GM12878 (cell line): ENCODE measurements at regions not wholly inside any gene's neighbourhood (a gene's known extent, or its start where the extent isn't known, plus 50 kb on each side); places are given as distances from the start of the nearest gene placed in this dataset.

Experiments
- ATAC-seq: fragments of 200-7000 bp; cut with Tn5 transposase; 3 replicates; pipeline ENCODE4 v1.9.1; 2020; ENCODE audit warnings: mild to moderate bottlenecking, moderate library complexity
- BruUV-seq: library from RNA; stranded (reverse); fragments of 400-500 nt; replicated peaks from 2 replicates; lab custom pipeline; 2021; lab: Mats Ljungman, UMichigan
- CTCF ChIA-PET: fragments of 300-600 bp; sonication (Branson Sonifier 250); formaldehyde crosslinking; extraction: SDS; loops from one replicate; lab custom pipeline; 2021; ENCODE audit warnings: inconsistent platforms; lab: Yijun Ruan, JAX
- POLR2A ChIA-PET: fragments of 350-600 bp; formaldehyde crosslinking; extraction: SDS; loops from one replicate; lab custom pipeline; 2021; ENCODE audit warnings: inconsistent platforms; lab: Charles Lee
- RAD21 ChIA-PET: fragments of 300-600 bp; sonication (Branson Sonifier 250); formaldehyde crosslinking; loops from one replicate; lab custom pipeline; 2023; ENCODE audit warnings: antibody characterized with exemption; ENCODE audit not compliant: unreplicated experiment; lab: Charles Lee
- SMC1A ChIA-PET: fragments of 300-600 bp; sonication (Branson Sonifier 250); formaldehyde crosslinking; loops from one replicate; lab custom pipeline; 2023; ENCODE audit not compliant: unreplicated experiment, uncharacterized antibody; lab: Charles Lee
- DNase-seq: peaks from one replicate; pipeline ENCODE4 v3.0.0-alpha.2; 2011; ENCODE audit warnings: low read depth, low spot score
- FAIRE-seq: peaks from 3 replicates; lab custom pipeline; 2011; peaks lifted over from hg19 to GRCh38; lab: Jason Lieb, UNC
- H2AFZ ChIP-seq: 2 replicates; pipeline ENCODE4 v1.6.0; 2011; ENCODE audit warnings: low read depth, low read length, control low read depth; ENCODE audit not compliant: control insufficient read depth
- H3K27ac ChIP-seq: 2 replicates; pipeline ENCODE4 v1.5.1; 2011; ENCODE audit warnings: control low read depth; ENCODE audit not compliant: control insufficient read depth, insufficient read depth
- H3K27me3 ChIP-seq, 2 experiments: replicated peaks in 1 of 2; 2 replicates each; pipeline versions ENCODE4 v1.6.0 to v1.6.1; 2011; ENCODE audit warnings: low read length in 1 of 2; ENCODE audit not compliant: control insufficient read depth in 2 of 2, insufficient read depth in 2 of 2
- H3K36me3 ChIP-seq, 2 experiments: 2 replicates each; pipeline ENCODE4 v1.5.1; 2011; ENCODE audit warnings: low read length in 1 of 2; ENCODE audit not compliant: control insufficient read depth in 2 of 2, insufficient read depth in 2 of 2
- H3K4me1 ChIP-seq: 2 replicates; pipeline ENCODE4 v1.6.1; 2011; ENCODE audit warnings: mild to moderate bottlenecking, low read length, moderate library complexity, mixed read lengths; ENCODE audit not compliant: control insufficient read depth, insufficient read depth
- H3K4me2 ChIP-seq: 2 replicates; pipeline ENCODE4 v1.6.0; 2011; ENCODE audit warnings: control low read depth; ENCODE audit not compliant: control insufficient read depth, insufficient read depth
- H3K4me3 ChIP-seq: fragments of 200-600 bp; sonication (generic); 2 replicates; pipeline ENCODE4 v1.5.1; 2016
- H3K79me2 ChIP-seq: 2 replicates; pipeline ENCODE4 v1.6.0; 2011; ENCODE audit warnings: low read length; ENCODE audit not compliant: control insufficient read depth, insufficient read depth
- H3K9ac ChIP-seq: 2 replicates; pipeline ENCODE4 v1.8.0; 2011; ENCODE audit warnings: low read length, control low read depth, mixed read lengths; ENCODE audit not compliant: control insufficient read depth, insufficient read depth
- H3K9me3 ChIP-seq: replicated peaks from 3 replicates; pipeline ENCODE4 v1.5.1; 2011; ENCODE audit warnings: mild to moderate bottlenecking, low read length; ENCODE audit not compliant: control insufficient read depth, insufficient read depth
- H4K20me1 ChIP-seq: 2 replicates; pipeline ENCODE4 v1.6.0; 2011; ENCODE audit not compliant: control insufficient read depth, insufficient read depth
- BACH1 ChIP-seq: fragments of 450-650 bp; IDR thresholded peaks from 2 replicates; pipeline ENCODE4 v1.6.1; 2017; ENCODE audit warnings: mild to moderate bottlenecking, borderline replicate concordance
- BHLHE40 ChIP-seq, 2 experiments: fragments of 450-650 bp in 1 of 2; IDR thresholded peaks; 2 replicates each; pipeline ENCODE4 v1.6.1; 2011 to 2017; ENCODE audit warnings: low read depth in 2 of 2, borderline replicate concordance in 1 of 2, improper control_type of control experiment in 1 of 2, low read length in 1 of 2, mild to moderate bottlenecking in 1 of 2
- CHD1 ChIP-seq: IDR thresholded peaks from 2 replicates; pipeline ENCODE4 v1.6.1; 2012; ENCODE audit warnings: low read depth, low read length, improper control_type of control experiment
- ELK1 ChIP-seq: IDR thresholded peaks from 2 replicates; pipeline ENCODE4 v1.6.1; 2012; ENCODE audit warnings: low read depth, low read length, improper control_type of control experiment
- HDAC2 ChIP-seq: fragments of 200-600 bp; sonication (generic); IDR thresholded peaks from 2 replicates; pipeline ENCODE4 v1.6.1; 2017
- RAD21 ChIP-seq: IDR thresholded peaks from 2 replicates; pipeline ENCODE4 v1.6.1; 2011; ENCODE audit warnings: mild to moderate bottlenecking, low read depth, low read length, moderate library complexity; ENCODE audit not compliant: insufficient read depth
- RUNX3 ChIP-seq: IDR thresholded peaks from 2 replicates; pipeline ENCODE4 v1.6.1; 2012; ENCODE audit warnings: low read length, inconsistent platforms
- SMC3 ChIP-seq: IDR thresholded peaks from 2 replicates; pipeline ENCODE4 v1.6.1; 2011; ENCODE audit warnings: low read length, improper control_type of control experiment, borderline replicate concordance
- SPI1 ChIP-seq: IDR thresholded peaks from 2 replicates; pipeline ENCODE4 v1.6.1; 2011; ENCODE audit warnings: low read depth, mild to moderate bottlenecking, low read length, moderate library complexity, borderline replicate concordance; ENCODE audit not compliant: insufficient read depth
- SREBF1 ChIP-seq: IDR thresholded peaks from 2 replicates; pipeline ENCODE4 v1.6.1; 2012; ENCODE audit warnings: mild to moderate bottlenecking, low read length
- TCF12 ChIP-seq: IDR thresholded peaks from 2 replicates; pipeline ENCODE4 v1.6.1; 2011; ENCODE audit warnings: low read depth, mild to moderate bottlenecking, low read length
- TCF7 ChIP-seq: IDR thresholded peaks from 2 replicates; pipeline ENCODE4 v1.6.1; 2014; ENCODE audit warnings: antibody characterized with exemption, borderline replicate concordance
- ZNF207 ChIP-seq: fragments of 450-650 bp; IDR thresholded peaks from 2 replicates; pipeline ENCODE4 v1.6.1; 2014; ENCODE audit warnings: antibody characterized with exemption, mild to moderate bottlenecking, borderline replicate concordance
- ZNF24 ChIP-seq: fragments of 450-650 bp; IDR thresholded peaks from 2 replicates; pipeline ENCODE4 v1.6.1; 2017; ENCODE audit warnings: antibody characterized with exemption, mild to moderate bottlenecking
- WGBS: methylation state at CpG from one replicate; pipeline ENCODE4 v1.1.6; 2016; ENCODE audit warnings: low lambda C conversion rate; ENCODE audit not compliant: insufficient replicate concordance, insufficient coverage; ENCODE audit errors: missing lambda C conversion rate; 5-methylcytosine and 5-hydroxymethylcytosine counted together
- in situ Hi-C: fragments of 300-500 bp; cut with MboI; formaldehyde crosslinking; loops from 9 replicates; pipeline ENCODE4 v1.14.3; 2018; ENCODE audit warnings: mixed read lengths
- intact Hi-C: fragments of 100-400 bp; cut with micrococcal nuclease; formaldehyde crosslinking; loops from one replicate; pipeline ENCODE4 v1.14.2; 2022; ENCODE audit not compliant: unreplicated experiment

GRCh38 chr10:3016016-3016415 lies 51.3 kb upstream of the PFKP start:
- Histone ChIP-seq H3K4me3 (no peak overlapping the region), H3K4me2 (no peak overlapping the region), H3K79me2 (no peaks in the 10 kb centered on the region), H3K4me1 (no peaks in the 10 kb centered on the region), H3K27me3 (peaks cover 0 to 1% of the 10 kb centered on the region in 2 experiments; a peak in 2 of 4 replicates), H3K36me3 (no peaks in the 10 kb centered on the region), H4K20me1 (no peaks in the 10 kb centered on the region), H3K9me3 (no peaks in the 10 kb centered on the region), H2AFZ (no peak overlapping the region), H3K27ac (no peak overlapping the region), H3K9ac (no peak overlapping the region)
- no TSS peak for BruUV-seq
- FAIRE-seq (no peak), DNase-seq (no peak), ATAC-seq (no peak)
- SMC1A ChIA-PET = no interaction called here
- 25% methylated on average over 7 of the region's 7 CpGs for WGBS
- RAD21 ChIA-PET = no interaction called here
- no peak for TF ChIP-seq ZNF207
- no peak for TF ChIP-seq SREBF1
- TF ChIP-seq TCF12 = no peak
- TF ChIP-seq BHLHE40 (IDR thresholded peaks at IDR 0.05; ENCODE audit: borderline replicate concordance in 1 of 2, low read depth in 2 of 2, low read length in 1 of 2) = no peak
- no peak for TF ChIP-seq TCF7
- TF ChIP-seq SPI1 = no peak
- TF ChIP-seq ELK1 = no peak
- TF ChIP-seq SMC3 = no peak
- TF ChIP-seq RUNX3 = no peak
- TF ChIP-seq BACH1 = no peak
- no peak for TF ChIP-seq RAD21
- no peak for TF ChIP-seq ZNF24
- TF ChIP-seq CHD1 = no peak
- TF ChIP-seq HDAC2 = no peak
- intact Hi-C loops (no loop called here), in situ Hi-C loops (no loop called here)
- POLR2A ChIA-PET = no interaction called here
- CTCF ChIA-PET = no interaction called here
